Stomach (tissue), 4 donors: ENCODE measurements at regions not wholly inside any gene's neighbourhood (a gene's known extent, or its start where the extent isn't known, plus 50 kb on each side); places are given as distances from the start of the nearest gene placed in this dataset.

Experiments
- POLR2A ChIP-seq, 4 donors: fragments of 450-650 bp; IDR thresholded peaks; one replicate each; pipeline ENCODE4 v1.6.1; 2016; ENCODE audit warnings: antibody characterized with exemption in 4 of 4, control low read depth in 2 of 4, mild to moderate bottlenecking in 1 of 4, moderate library complexity in 1 of 4
- POLR2AphosphoS5 ChIP-seq, 3 donors: sonication (generic); formaldehyde crosslinking; IDR thresholded peaks; one replicate each; pipeline ENCODE4 v1.6.1; 2016; ENCODE audit warnings: antibody characterized with exemption in 3 of 3

- no peak for TF ChIP-seq POLR2AphosphoS5 (IDR thresholded peaks at IDR 0.05)
- TF ChIP-seq POLR2A (IDR thresholded peaks at IDR 0.05), result no peak
Observed at GRCh38 chr12:75900226-75900625, 131.3 kb downstream of the PHLDA1 start.
